Mesodermal cell (in vitro differentiated cells): ENCODE measurements at regions not wholly inside any gene's neighbourhood (a gene's known extent, or its start where the extent isn't known, plus 50 kb on each side); places are given as distances from the start of the nearest gene placed in this dataset.

Source experiments
- H3K27ac ChIP-seq: 2 replicates; pipeline ENCODE4 v1.7.0; 2013; ENCODE audit warnings: mild to moderate bottlenecking, low read depth, low read length, moderate library complexity; ENCODE audit not compliant: severe bottlenecking
- H3K36me3 ChIP-seq: 2 replicates; pipeline ENCODE4 v1.7.1; 2013; ENCODE audit warnings: mild to moderate bottlenecking, low read length, moderate library complexity; ENCODE audit not compliant: control insufficient read depth, insufficient read depth
- H3K4me1 ChIP-seq: one replicate; pipeline ENCODE4 v1.7.1; 2013; ENCODE audit warnings: mild to moderate bottlenecking, low read length; ENCODE audit not compliant: insufficient read depth, control insufficient read depth, poor library complexity, severe bottlenecking
- H3K4me3 ChIP-seq: 2 replicates; pipeline ENCODE4 v1.7.0; 2013; ENCODE audit warnings: low read length, control low read depth, mild to moderate bottlenecking; ENCODE audit not compliant: insufficient read depth, poor library complexity, severe bottlenecking; ENCODE audit errors: extremely low read depth
- H3K9me3 ChIP-seq: 2 replicates; pipeline ENCODE4 v1.7.1; 2013; ENCODE audit warnings: mild to moderate bottlenecking, low read length, moderate library complexity; ENCODE audit not compliant: control insufficient read depth
- WGBS, 2 experiments: methylation state at CpG; one replicate each; pipeline ENCODE4 v1.1.5; 2013; ENCODE audit warnings: missing lambda C conversion rate in 2 of 2; ENCODE audit not compliant: insufficient coverage in 2 of 2; 5-methylcytosine and 5-hydroxymethylcytosine counted together

DNA sequence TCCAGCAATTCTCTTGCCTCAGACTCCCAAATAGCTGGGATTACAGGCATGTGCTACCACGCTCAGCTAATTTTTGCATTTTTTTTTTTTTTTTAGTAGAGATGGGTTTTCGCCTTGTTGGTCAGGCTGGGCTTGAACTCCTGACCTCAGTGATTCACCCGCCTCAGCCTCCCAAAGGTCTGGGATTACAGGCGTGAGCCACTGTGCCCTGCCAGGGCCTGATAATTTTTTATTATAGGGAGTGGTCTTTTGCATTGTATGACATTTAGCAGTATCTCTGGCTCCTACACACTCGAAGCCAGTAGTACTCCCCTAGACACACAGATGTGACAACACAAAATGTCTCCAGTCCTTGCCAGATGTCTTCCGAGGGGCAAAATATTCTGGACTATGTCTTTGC, 124.0 kb downstream of the DKK1 start:
- H3K36me3 ChIP-seq, result no peaks in the 10 kb centered on the region
- H3K27ac ChIP-seq, result no peak overlapping the region
- H3K4me3 ChIP-seq, result no peak overlapping the region
- H3K9me3 ChIP-seq, result no peaks in the 10 kb centered on the region
- 100% methylated on average over 3 of the region's 6 CpGs; no CpG with 5 or more reads in 1 of the 2 experiments for WGBS, 2 experiments
- H3K4me1 ChIP-seq, result peaks cover 5% of the 10 kb centered on the region

DNA sequence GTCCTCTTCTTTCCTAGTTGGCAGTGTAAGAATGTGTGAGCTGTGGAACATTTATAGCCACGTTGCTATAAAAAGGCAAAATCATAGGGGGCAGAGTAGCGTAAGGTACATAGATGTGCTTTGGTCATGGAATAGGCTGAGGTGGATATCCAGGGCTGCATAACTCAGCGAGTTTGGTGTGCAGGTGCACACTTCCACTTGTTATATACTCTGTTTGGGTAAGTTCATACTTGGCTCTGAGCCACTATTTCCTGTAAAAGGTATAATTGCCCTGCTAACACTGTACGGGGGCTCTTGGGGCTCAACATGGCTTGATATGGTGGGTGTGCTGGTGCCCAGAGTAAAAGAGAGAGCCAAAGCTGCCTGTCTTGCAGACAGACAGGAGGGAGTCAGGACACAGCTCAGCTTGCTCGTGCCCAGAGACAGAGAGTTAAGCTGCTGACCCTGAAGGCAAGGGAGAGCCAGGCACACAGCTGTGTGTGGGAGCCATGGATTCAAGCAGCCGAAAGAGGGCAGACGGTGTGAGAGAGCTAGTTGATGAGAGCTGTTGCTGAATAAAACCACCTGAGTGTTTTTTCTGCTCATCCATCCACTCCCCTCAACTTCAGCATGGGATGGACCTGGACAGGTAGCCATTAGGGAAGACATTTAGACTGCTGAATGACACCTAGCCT, 126.7 kb downstream of the DKK1 start:
- Histone ChIP-seq H3K4me1 (peaks cover 12% of the 10 kb centered on the region), H3K27ac (no peak overlapping the region), H3K36me3 (no peaks in the 10 kb centered on the region), H3K4me3 (no peak overlapping the region), H3K9me3 (no peaks in the 10 kb centered on the region)
- 82 to 83% methylated on average over 5 to 7 of the region's 7 CpGs for WGBS, 2 experiments

DNA sequence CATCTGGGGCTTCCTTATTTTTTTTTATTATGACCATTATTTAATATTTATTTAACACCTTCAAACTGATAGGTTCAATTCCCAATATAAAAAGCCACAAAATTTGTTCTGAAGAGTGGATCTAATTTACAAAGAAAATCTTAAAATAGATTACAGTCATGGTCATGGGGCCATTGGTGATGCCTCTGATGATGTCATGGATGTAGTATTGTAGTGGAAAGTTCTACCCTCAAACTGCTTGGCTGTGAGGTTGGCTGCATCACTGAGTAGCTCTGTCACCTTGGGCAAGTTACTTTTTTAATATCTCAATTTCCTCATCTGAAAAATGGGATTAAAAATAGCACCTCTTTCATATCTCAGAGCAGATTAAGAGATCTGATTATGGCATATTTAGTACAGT, 128.5 kb downstream of the DKK1 start:
- Histone ChIP-seq H3K9me3 (no peaks in the 10 kb centered on the region), H3K4me1 (peaks cover 12% of the 10 kb centered on the region), H3K4me3 (no peak overlapping the region), H3K36me3 (no peaks in the 10 kb centered on the region), H3K27ac (no peak overlapping the region)

DNA sequence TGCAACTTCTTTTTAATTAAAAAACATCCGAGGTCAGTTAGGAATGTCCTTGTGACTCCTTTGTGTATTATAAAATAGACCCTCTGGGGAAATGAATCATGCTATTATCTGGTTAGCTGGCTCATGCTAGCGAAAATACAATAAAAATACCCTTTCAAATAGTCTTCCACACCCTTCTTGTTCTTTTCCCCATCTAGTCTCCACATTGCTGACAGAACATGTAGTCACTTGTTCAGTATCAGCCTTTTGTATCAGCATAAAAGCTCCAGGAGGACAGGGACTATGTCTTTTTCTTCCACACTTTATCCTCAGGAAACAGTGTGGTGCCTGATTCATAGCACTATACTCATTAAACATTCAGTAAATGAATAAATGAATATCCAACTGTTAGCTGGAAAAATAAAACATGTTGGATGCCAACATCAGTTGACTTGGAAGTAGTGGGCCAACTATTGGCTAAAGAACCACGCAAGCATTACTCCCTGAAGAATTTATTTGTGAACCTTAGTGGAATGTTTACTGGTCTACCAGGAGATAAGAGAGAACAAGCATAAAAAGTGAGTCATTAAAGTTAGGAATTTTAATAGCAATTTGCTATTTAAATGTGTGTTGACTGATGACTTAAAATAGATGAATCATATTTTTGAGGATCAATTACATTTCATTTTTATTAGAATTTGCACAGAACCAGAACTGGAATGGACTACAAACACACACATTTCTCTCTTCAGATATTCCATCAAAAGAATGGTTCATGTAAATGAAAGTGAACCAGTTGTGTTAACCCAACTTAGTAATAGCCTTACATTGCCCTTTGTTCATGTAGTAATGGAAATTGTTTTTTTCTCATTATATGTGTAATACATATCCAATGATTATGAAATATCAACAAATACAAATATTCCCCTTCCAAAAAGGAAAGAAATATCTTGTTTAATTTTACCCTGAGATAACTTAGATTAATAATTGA, 129.6 kb downstream of the DKK1 start:
- no peaks in the 10 kb centered on the region for H3K9me3 ChIP-seq
- H3K27ac ChIP-seq, result peak overlapping the region; percentile 55
- no peaks in the 10 kb centered on the region for H3K36me3 ChIP-seq
- H3K4me1 ChIP-seq, result peaks cover 12% of the 10 kb centered on the region
- no peak overlapping the region for H3K4me3 ChIP-seq
- 81 to 86% methylated on average over 2 of the region's 3 CpGs for WGBS, 2 experiments

DNA sequence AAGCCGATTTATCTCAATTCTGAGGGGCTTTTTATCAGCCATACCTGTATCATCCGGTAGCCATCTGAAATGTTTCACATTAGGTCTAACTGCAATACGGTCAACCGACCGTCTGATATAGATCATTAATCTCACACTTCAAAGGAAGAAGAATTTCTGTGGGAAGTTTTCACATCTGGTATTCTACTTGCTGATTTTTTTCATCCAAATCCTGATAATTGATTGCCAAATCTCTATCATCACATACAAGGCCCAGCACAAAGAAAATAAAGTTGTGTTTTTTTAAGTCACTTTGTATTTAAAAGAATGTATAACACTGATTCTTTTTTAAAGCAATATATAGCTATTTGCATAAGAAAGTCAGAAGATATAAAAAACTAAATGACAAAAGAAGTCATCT, 132.3 kb downstream of the DKK1 start:
- 100% methylated on average over 1 to 2 of the region's 5 CpGs for WGBS, 2 experiments
- H3K4me1 ChIP-seq, result peaks cover 12% of the 10 kb centered on the region
- H3K9me3 ChIP-seq, result no peaks in the 10 kb centered on the region
- no peak overlapping the region for H3K27ac ChIP-seq
- H3K36me3 ChIP-seq, result no peaks in the 10 kb centered on the region
- no peak overlapping the region for H3K4me3 ChIP-seq

DNA sequence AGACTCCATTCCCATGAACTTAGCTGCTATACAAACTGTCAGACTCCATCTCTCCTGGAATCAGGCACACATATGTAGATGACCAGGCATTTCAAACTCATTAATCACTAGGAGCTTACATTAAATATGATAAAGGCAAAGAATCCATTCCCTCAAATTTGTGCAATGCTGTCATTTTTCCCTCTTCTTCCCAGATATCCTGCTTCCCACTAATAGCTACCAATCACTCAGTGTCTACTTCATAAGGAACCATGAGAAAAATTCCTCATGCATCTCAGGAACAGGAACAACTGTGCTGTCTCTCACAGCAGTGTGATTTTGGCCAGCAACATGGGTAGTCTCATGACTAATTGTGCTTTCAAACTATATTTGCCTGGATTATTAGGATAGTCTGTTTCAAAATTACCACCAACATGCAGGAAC, 133.9 kb downstream of the DKK1 start:
- Histone ChIP-seq H3K36me3 (no peaks in the 10 kb centered on the region), H3K9me3 (no peaks in the 10 kb centered on the region), H3K4me1 (peaks cover 9% of the 10 kb centered on the region)

DNA sequence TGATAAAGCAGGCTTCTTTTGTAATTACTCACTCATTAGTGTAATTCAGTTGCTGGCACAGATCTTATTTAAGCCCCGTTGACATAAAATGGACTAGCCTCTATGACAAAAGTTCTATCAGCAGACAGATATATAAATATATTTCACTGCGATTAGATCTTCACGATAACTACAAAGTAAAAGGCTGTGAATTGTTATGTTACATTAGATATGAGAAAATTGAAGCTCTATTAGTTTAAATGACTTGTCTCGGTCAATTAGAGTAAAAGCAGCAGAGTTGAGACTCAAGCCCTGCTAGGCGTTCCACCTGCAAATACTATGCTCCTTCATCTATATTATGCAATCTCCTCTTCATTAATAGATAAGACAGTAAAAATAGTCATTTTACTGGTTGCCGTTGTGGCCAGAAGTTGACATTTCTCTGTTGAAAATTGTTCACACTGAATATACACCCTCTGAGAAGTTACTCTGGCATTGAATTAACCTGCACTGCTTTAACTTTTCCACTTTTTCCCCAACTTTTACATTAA, 136.7 kb downstream of the DKK1 start:
- no peaks in the 10 kb centered on the region for H3K4me1 ChIP-seq

More for the DNA sequence above, 133.9 kb downstream of the DKK1 start:
- no peak overlapping the region for H3K27ac ChIP-seq
- no peak overlapping the region for H3K4me3 ChIP-seq

DNA sequence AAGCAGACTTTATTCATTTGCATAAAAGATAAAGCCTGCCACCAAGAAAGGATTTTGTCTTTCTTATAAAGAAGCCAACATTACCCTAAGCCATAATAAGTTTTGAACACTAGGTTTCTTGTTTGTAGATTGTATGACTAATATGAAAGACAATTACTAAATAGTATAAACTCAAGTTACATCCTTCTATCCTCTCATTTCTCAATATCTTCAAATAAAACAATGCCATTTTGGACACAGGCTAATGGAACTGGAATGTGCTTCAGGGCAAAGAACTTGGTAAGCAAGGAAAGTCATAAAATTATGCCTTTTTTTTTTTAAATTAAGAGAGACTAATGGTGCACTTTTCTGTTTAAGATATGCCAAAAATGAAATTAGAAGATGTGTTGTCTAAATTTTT, 137.7 kb downstream of the DKK1 start:
- Histone ChIP-seq H3K9me3 (no peaks in the 10 kb centered on the region), H3K4me3 (no peak overlapping the region), H3K27ac (no peak overlapping the region), H3K36me3 (no peaks in the 10 kb centered on the region), H3K4me1 (no peaks in the 10 kb centered on the region)

More for the DNA sequence above, 136.7 kb downstream of the DKK1 start:
- WGBS, 2 experiments, result 90% methylated on average over 2 of the region's 6 CpGs; no CpG with 5 or more reads in 1 of the 2 experiments
- Histone ChIP-seq H3K27ac (no peak overlapping the region), H3K9me3 (no peaks in the 10 kb centered on the region), H3K4me3 (no peak overlapping the region), H3K36me3 (no peaks in the 10 kb centered on the region)

DNA sequence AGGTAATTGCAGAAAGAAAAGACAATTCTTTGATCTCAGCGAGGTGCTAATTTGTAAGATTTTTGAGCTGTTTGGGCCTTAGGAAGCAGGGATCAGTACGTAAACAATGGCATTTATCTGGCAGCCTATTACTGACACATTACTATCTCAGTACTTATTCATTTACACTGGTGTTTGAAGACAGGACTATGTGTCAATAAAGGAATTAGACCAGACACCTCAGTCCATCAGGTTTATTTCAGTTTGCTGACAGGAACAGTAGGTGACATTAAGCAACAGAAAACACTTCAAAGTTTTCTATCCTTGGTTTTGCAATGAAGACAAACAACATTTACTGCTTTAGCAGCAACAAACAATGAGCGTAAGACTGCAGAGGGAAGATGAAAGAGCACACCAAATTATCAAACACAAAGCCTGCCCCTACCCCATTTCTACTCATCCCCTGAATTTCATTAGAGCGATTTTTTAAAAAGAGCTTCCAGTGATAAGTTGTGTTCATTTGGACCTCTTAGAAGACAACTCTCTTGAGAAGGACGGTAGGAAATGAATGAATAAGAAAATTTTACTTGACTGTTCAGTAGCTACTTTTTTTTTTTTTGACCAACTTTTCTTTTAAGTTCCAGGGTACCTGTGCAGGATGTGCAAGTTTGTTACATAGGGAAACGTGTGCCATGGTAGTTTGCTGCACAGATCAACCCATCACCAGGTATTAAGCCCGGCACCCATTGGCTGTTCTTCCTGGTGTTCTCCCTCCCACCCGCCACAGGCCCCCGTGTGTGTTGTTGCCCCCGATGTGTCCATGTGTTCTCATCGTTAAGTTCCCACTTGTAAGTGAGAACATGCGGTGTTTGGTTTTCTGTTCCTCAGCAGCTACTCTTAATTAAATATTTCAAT, 138.8 kb downstream of the DKK1 start:
- 58 to 88% methylated on average over 4 to 7 of the region's 12 CpGs for WGBS, 2 experiments
- no peaks in the 10 kb centered on the region for H3K9me3 ChIP-seq
- H3K4me1 ChIP-seq, result no peaks in the 10 kb centered on the region
- H3K27ac ChIP-seq, result no peak overlapping the region
- no peaks in the 10 kb centered on the region for H3K36me3 ChIP-seq
- H3K4me3 ChIP-seq, result no peak overlapping the region

DNA sequence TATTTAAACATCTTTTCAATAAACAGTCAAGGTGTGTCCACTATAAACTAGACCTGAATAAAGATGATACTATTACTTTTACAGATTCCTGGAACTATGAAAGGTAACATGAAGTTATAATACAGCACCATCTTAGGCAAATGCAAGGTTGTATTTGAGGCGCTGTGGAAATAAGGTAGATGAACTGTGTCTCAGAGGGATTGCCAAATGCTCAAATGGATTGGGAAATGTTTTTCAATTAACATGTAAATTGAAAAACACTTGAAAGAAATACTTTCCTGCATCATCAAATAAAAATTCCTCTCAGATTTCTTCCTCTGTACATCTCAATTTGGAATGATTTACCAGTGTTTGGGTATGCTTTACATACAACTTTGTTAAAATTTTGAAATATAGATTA, 139.4 kb downstream of the DKK1 start:
- Histone ChIP-seq H3K4me3 (no peak overlapping the region), H3K4me1 (no peaks in the 10 kb centered on the region)
- WGBS, 2 experiments, result no CpG with 5 or more reads among the region's 1 CpG

More for the DNA sequence above, 139.4 kb downstream of the DKK1 start:
- no peak overlapping the region for H3K27ac ChIP-seq
- no peaks in the 10 kb centered on the region for H3K9me3 ChIP-seq
- no peaks in the 10 kb centered on the region for H3K36me3 ChIP-seq
